H9 (cell line): ENCODE measurements at regions not wholly inside any gene's neighbourhood (a gene's known extent, or its start where the extent isn't known, plus 50 kb on each side); places are given as distances from the start of the nearest gene placed in this dataset.

Experiments used
- DNase-seq: peaks from one replicate; pipeline ENCODE4 v3.0.0-alpha.2; 2017
- H2AFZ ChIP-seq: one replicate; pipeline ENCODE4 v1.6.1; 2013; ENCODE audit warnings: mild to moderate bottlenecking, low read length, control low read depth, moderate library complexity
- H2AK5ac ChIP-seq: 2 replicates; pipeline ENCODE4 v1.6.1; 2013; ENCODE audit warnings: low read length, control low read depth, mixed read lengths; ENCODE audit not compliant: insufficient read length
- H2BK120ac ChIP-seq: one replicate; pipeline ENCODE4 v1.6.1; 2013; ENCODE audit warnings: low read depth, mild to moderate bottlenecking, low read length, control low read depth, inconsistent platforms; ENCODE audit not compliant: poor library complexity, severe bottlenecking
- H2BK12ac ChIP-seq: 2 replicates; pipeline ENCODE4 v1.6.1; 2013; ENCODE audit warnings: low read length, control low read depth, mixed read lengths, low read depth; ENCODE audit not compliant: insufficient read length
- H2BK15ac ChIP-seq: 2 replicates; pipeline ENCODE4 v1.6.1; 2013; ENCODE audit warnings: low read depth, low read length, control low read depth
- H2BK20ac ChIP-seq: one replicate; pipeline ENCODE4 v1.6.1; 2013; ENCODE audit warnings: low read depth, mild to moderate bottlenecking, low read length, control low read depth, inconsistent platforms; ENCODE audit not compliant: poor library complexity, severe bottlenecking
- H2BK5ac ChIP-seq: 2 replicates; pipeline ENCODE4 v1.6.1; 2013; ENCODE audit warnings: low read length, control low read depth, mixed read lengths; ENCODE audit not compliant: insufficient read length
- H3K14ac ChIP-seq: 2 replicates; pipeline ENCODE4 v1.6.1; 2013; ENCODE audit warnings: low read length, control low read depth; ENCODE audit not compliant: insufficient read depth
- H3K18ac ChIP-seq: 2 replicates; pipeline ENCODE4 v1.6.1; 2013; ENCODE audit warnings: low read depth, mild to moderate bottlenecking, mixed read lengths, low read length, control low read depth; ENCODE audit not compliant: insufficient read length
- H3K23ac ChIP-seq: 2 replicates; pipeline ENCODE4 v1.6.1; 2013; ENCODE audit warnings: low read length, control low read depth, mixed read lengths, low read depth; ENCODE audit not compliant: insufficient read length
- H3K23me2 ChIP-seq: 2 replicates; pipeline ENCODE4 v1.6.1; 2013; ENCODE audit warnings: low read depth, mild to moderate bottlenecking, mixed read lengths, low read length, control low read depth; ENCODE audit not compliant: insufficient read length, poor library complexity, severe bottlenecking
- H3K27ac ChIP-seq: 2 replicates; pipeline ENCODE4 v1.5.1; 2013; ENCODE audit warnings: low read length, control low read depth, mixed read lengths, low read depth; ENCODE audit not compliant: insufficient read length
- H3K27me3 ChIP-seq: 2 replicates; pipeline ENCODE4 v1.6.1; 2013; ENCODE audit warnings: low read length, control low read depth, inconsistent platforms; ENCODE audit not compliant: insufficient read depth
- H3K4ac ChIP-seq: 2 replicates; pipeline ENCODE4 v1.6.1; 2013; ENCODE audit warnings: low read depth, mild to moderate bottlenecking, control low read depth, inconsistent platforms, low read length, moderate library complexity
- H3K4me1 ChIP-seq: 2 replicates; pipeline ENCODE4 v1.6.1; 2013; ENCODE audit warnings: low read length, control low read depth, inconsistent platforms; ENCODE audit not compliant: insufficient read depth
- H3K4me2 ChIP-seq: 2 replicates; pipeline ENCODE4 v1.6.1; 2013; ENCODE audit warnings: low read length, control low read depth, mixed read lengths; ENCODE audit not compliant: insufficient read length, insufficient read depth
- H3K56ac ChIP-seq: 2 replicates; pipeline ENCODE4 v1.6.1; 2013; ENCODE audit warnings: low read depth, mild to moderate bottlenecking, mixed read lengths, low read length, control low read depth; ENCODE audit not compliant: insufficient read length
- H3K79me1 ChIP-seq: 2 replicates; pipeline ENCODE4 v1.6.1; 2013; ENCODE audit warnings: low read depth, mild to moderate bottlenecking, moderate library complexity, low read length, control low read depth, inconsistent platforms; ENCODE audit not compliant: insufficient read depth, poor library complexity, severe bottlenecking
- H3K79me2 ChIP-seq: 2 replicates; pipeline ENCODE4 v1.6.1; 2013; ENCODE audit warnings: low read length, control low read depth, inconsistent platforms; ENCODE audit not compliant: insufficient read depth
- H3K9ac ChIP-seq: 2 replicates; pipeline ENCODE4 v1.6.1; 2013; ENCODE audit warnings: low read length, control low read depth, mixed read lengths; ENCODE audit not compliant: insufficient read length; ENCODE audit errors: extremely low read depth
- H3K9me3 ChIP-seq: one replicate; pipeline ENCODE4 v1.6.1; 2013; ENCODE audit warnings: low read depth, low read length, inconsistent platforms; ENCODE audit not compliant: control insufficient read depth
- H3T11ph ChIP-seq: one replicate; pipeline ENCODE4 v1.6.1; 2013; ENCODE audit warnings: mild to moderate bottlenecking, low read length, control low read depth, inconsistent platforms
- H4K20me1 ChIP-seq: one replicate; pipeline ENCODE4 v1.6.1; 2013; ENCODE audit not compliant: control insufficient read depth, insufficient read length, insufficient read depth
- H4K5ac ChIP-seq: 2 replicates; pipeline ENCODE4 v1.6.1; 2013; ENCODE audit warnings: low read depth, mild to moderate bottlenecking, mixed read lengths, low read length, control low read depth; ENCODE audit not compliant: insufficient read length
- H4K8ac ChIP-seq: replicated peaks from 2 replicates; pipeline ENCODE4 v1.6.1; 2013; ENCODE audit warnings: low read length, control low read depth, mixed read lengths, low read depth; ENCODE audit not compliant: insufficient read length
- H4K91ac ChIP-seq: 2 replicates; pipeline ENCODE4 v1.6.1; 2013; ENCODE audit warnings: low read depth, mild to moderate bottlenecking, moderate library complexity, mixed read lengths, low read length, control low read depth; ENCODE audit not compliant: insufficient read length
- H3K27ac Mint-ChIP-seq, 3 experiments: 2 replicates in 2 of 3; 3 replicates in 1 of 3; pipeline ENCODE4 v1.8.0; 2020 to 2021; ENCODE audit warnings: mixed read lengths in 3 of 3, mild to moderate bottlenecking in 1 of 3, moderate library complexity in 1 of 3
- H3K27me3 Mint-ChIP-seq: 2 replicates; pipeline ENCODE4 v1.8.0; 2021; ENCODE audit warnings: low read depth, mild to moderate bottlenecking, moderate library complexity, mixed read lengths
- H3K36me3 Mint-ChIP-seq, 3 experiments: 2 replicates in 2 of 3; 3 replicates in 1 of 3; pipeline ENCODE4 v1.8.0; 2020 to 2021; ENCODE audit warnings: low read depth in 3 of 3, mixed read lengths in 3 of 3; ENCODE audit not compliant: insufficient read depth in 1 of 3
- H3K4me1 Mint-ChIP-seq, 2 experiments: 2 replicates each; pipeline ENCODE4 v1.8.0; 2020; ENCODE audit warnings: mixed read lengths in 2 of 2
- H3K4me3 Mint-ChIP-seq, 2 experiments: 2 replicates in 1 of 2; 3 replicates in 1 of 2; pipeline ENCODE4 v1.8.0; 2020 to 2021; ENCODE audit warnings: mild to moderate bottlenecking in 2 of 2, mixed read lengths in 2 of 2, moderate library complexity in 1 of 2
- H3K9me3 Mint-ChIP-seq, 2 experiments: 2 replicates in 1 of 2; 3 replicates in 1 of 2; pipeline ENCODE4 v1.8.0; 2020; ENCODE audit warnings: mild to moderate bottlenecking in 2 of 2, mixed read lengths in 2 of 2, moderate library complexity in 1 of 2
- WGBS: extraction: QIAGEN DNeasy Blood & Tissue Kit; methylation state at CpG from one replicate; pipeline ENCODE4 v1.1.7; 2013; ENCODE audit warnings: missing lambda C conversion rate, low lambda C conversion rate, mixed read lengths; ENCODE audit not compliant: insufficient read length; ENCODE audit errors: extremely low coverage; 5-methylcytosine and 5-hydroxymethylcytosine counted together
- TF ChIP-seq, protein P1 (sequence below): fragments of 200-600 bp; sonication (generic); conservative IDR thresholded peaks from 3 replicates; pipeline ENCODE4 v1.8.0; 2021; ENCODE audit warnings: antibody characterized with exemption, mild to moderate bottlenecking

DNA sequence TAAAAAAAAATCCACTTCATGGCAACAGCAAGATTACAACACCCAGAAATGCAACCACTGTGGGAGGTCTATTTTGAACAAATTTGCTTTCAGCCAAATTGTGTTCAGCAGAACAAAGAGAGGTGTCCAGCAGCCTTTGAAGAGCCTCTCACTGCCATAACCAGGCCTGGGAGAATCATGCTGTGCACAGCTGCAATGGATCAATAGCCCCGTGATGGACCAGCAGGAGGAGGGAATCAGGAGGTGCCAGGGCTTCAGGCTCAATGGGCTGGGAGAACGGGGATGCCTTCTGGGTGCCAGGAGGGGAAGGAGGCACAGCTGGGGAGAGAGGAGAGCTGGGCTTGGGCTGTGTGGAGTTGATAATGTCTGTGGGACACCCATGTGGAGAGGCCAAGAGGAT, 366.2 kb upstream of the EEF2KMT start:
- no peak overlapping the region for H3K4me3 Mint-ChIP-seq
- no CpG with 5 or more reads among the region's 2 CpGs for WGBS
- no peak overlapping the region for H4K5ac ChIP-seq

More for the DNA sequence above, 366.2 kb upstream of the EEF2KMT start:
- peaks cover 13 to 21% of the 10 kb centered on the region in 2 experiments for H3K4me1 Mint-ChIP-seq
- Histone ChIP-seq H3K9ac (no peak overlapping the region), H2BK5ac (no peak overlapping the region), H3K14ac (no peak overlapping the region), H4K20me1 (no peaks in the 10 kb centered on the region), H4K91ac (no peak overlapping the region), H3K23me2 (no peaks in the 10 kb centered on the region), H2AFZ (no peak overlapping the region), H2AK5ac (no peak overlapping the region), H3T11ph (no peak overlapping the region), H3K18ac (no peak overlapping the region), H3K4ac (no peak overlapping the region), H2BK20ac (no peak overlapping the region), H2BK15ac (no peak overlapping the region), H3K27me3 (no peaks in the 10 kb centered on the region), H3K79me2 (no peaks in the 10 kb centered on the region), H3K23ac (no peak overlapping the region), H3K56ac (no peak overlapping the region), H3K4me2 (no peak overlapping the region), H4K8ac (no peak overlapping the region), H3K9me3 (no peaks in the 10 kb centered on the region), H3K27ac (no peak overlapping the region), H2BK12ac (no peak overlapping the region), H2BK120ac (no peak overlapping the region), H3K79me1 (no peaks in the 10 kb centered on the region), H3K4me1 (no peaks in the 10 kb centered on the region)
- H3K27ac Mint-ChIP-seq, result peak overlapping the region in 1 of 3 experiments; percentile 71; a peak in 3 of 7 replicates
- TF ChIP-seq, protein P1, sequence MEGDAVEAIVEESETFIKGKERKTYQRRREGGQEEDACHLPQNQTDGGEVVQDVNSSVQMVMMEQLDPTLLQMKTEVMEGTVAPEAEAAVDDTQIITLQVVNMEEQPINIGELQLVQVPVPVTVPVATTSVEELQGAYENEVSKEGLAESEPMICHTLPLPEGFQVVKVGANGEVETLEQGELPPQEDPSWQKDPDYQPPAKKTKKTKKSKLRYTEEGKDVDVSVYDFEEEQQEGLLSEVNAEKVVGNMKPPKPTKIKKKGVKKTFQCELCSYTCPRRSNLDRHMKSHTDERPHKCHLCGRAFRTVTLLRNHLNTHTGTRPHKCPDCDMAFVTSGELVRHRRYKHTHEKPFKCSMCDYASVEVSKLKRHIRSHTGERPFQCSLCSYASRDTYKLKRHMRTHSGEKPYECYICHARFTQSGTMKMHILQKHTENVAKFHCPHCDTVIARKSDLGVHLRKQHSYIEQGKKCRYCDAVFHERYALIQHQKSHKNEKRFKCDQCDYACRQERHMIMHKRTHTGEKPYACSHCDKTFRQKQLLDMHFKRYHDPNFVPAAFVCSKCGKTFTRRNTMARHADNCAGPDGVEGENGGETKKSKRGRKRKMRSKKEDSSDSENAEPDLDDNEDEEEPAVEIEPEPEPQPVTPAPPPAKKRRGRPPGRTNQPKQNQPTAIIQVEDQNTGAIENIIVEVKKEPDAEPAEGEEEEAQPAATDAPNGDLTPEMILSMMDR, result no peak
- H3K27me3 Mint-ChIP-seq, result peaks cover 9% of the 10 kb centered on the region
- H3K36me3 Mint-ChIP-seq, result no peaks in the 10 kb centered on the region; a peak in 2 of 7 replicates
- H3K9me3 Mint-ChIP-seq, result no peaks in the 10 kb centered on the region; a peak in 1 of 5 replicates
- no peak for DNase-seq
